ENCODE measurements at regions not wholly inside any gene's neighbourhood (a gene's known extent, or its start where the extent isn't known, plus 50 kb on each side); places are given as distances from the start of the nearest gene placed in this dataset.

GRCh38 chr11:115718106-115718505, 213.9 kb upstream of the CADM1 start:
- TF ChIP-seq CTCF (IDR thresholded peaks at IDR 0.05), result no peak
- Histone ChIP-seq H3K27me3 (ENCODE audit: control insufficient read depth, insufficient read depth, low read length) (no peaks in the 10 kb centered on the region), H3K27ac (ENCODE audit: low read length) (no peak overlapping the region), H3K36me3 (ENCODE audit: control insufficient read depth, insufficient read depth, low read length) (no peaks in the 10 kb centered on the region), H3K9me3 (ENCODE audit: control insufficient read depth, insufficient read depth, low read length) (no peaks in the 10 kb centered on the region), H3K4me1 (ENCODE audit: control insufficient read depth, insufficient read depth, low read length) (no peaks in the 10 kb centered on the region), H3K4me3 (ENCODE audit: low read length) (no peak overlapping the region)
- no peaks in the 10 kb centered on the region for H3K4me1 Mint-ChIP-seq
- ATAC-seq, result no peak
- no peaks in the 10 kb centered on the region for H3K9me3 Mint-ChIP-seq
- no peaks in the 10 kb centered on the region for H3K36me3 Mint-ChIP-seq
- no peak overlapping the region for H3K27ac Mint-ChIP-seq
- no peak overlapping the region for H3K4me3 Mint-ChIP-seq
- 62% methylated on average over 6 of the region's 6 CpGs for WGBS (ENCODE audit: insufficient coverage)
- intact Hi-C loops (cut with micrococcal nuclease), result no loop called here
- H3K27me3 Mint-ChIP-seq (ENCODE audit: low read depth in 2 of 2), result no peaks in the 10 kb centered on the region
- no peak for DNase-seq

GRCh38 chr11:115716601-115717529, 212.7 kb upstream of the CADM1 start:
- H3K36me3 ChIP-seq (ENCODE audit: control insufficient read depth, insufficient read depth, low read length), result no peaks in the 10 kb centered on the region
- H3K4me1 ChIP-seq (ENCODE audit: control insufficient read depth, insufficient read depth, low read length), result no peaks in the 10 kb centered on the region
- no peak overlapping the region for H3K4me3 Mint-ChIP-seq
- WGBS (ENCODE audit: insufficient coverage), result 78% methylated on average over 28 of the region's 29 CpGs
- no peak overlapping the region for H3K27ac ChIP-seq (ENCODE audit: low read length)
- intact Hi-C loops (cut with micrococcal nuclease), result no loop called here
- no peak for DNase-seq
- no peak overlapping the region for H3K4me3 ChIP-seq (ENCODE audit: low read length)
- no peak for ATAC-seq
- no peaks in the 10 kb centered on the region for H3K9me3 ChIP-seq (ENCODE audit: control insufficient read depth, insufficient read depth, low read length)
- no peaks in the 10 kb centered on the region for H3K27me3 ChIP-seq (ENCODE audit: control insufficient read depth, insufficient read depth, low read length)
- TF ChIP-seq CTCF (IDR thresholded peaks at IDR 0.05), result no peak
- no peaks in the 10 kb centered on the region for H3K4me1 Mint-ChIP-seq
- no peaks in the 10 kb centered on the region for H3K9me3 Mint-ChIP-seq
- no peaks in the 10 kb centered on the region for H3K36me3 Mint-ChIP-seq
- no peaks in the 10 kb centered on the region for H3K27me3 Mint-ChIP-seq (ENCODE audit: low read depth in 2 of 2)
- no peak overlapping the region for H3K27ac Mint-ChIP-seq

- Mint-ChIP-seq H3K4me3 (no peak overlapping the region), H3K36me3 (no peaks in the 10 kb centered on the region), H3K4me1 (no peaks in the 10 kb centered on the region), H3K27me3 (ENCODE audit: low read depth in 2 of 2) (no peaks in the 10 kb centered on the region), H3K27ac (no peak overlapping the region), H3K9me3 (no peaks in the 10 kb centered on the region)
- DNase-seq (no peak), ATAC-seq (no peak)
- Histone ChIP-seq H3K4me1 (ENCODE audit: control insufficient read depth, insufficient read depth, low read length) (no peaks in the 10 kb centered on the region), H3K9me3 (ENCODE audit: control insufficient read depth, insufficient read depth, low read length) (no peaks in the 10 kb centered on the region), H3K36me3 (ENCODE audit: control insufficient read depth, insufficient read depth, low read length) (no peaks in the 10 kb centered on the region), H3K27me3 (ENCODE audit: control insufficient read depth, insufficient read depth, low read length) (no peaks in the 10 kb centered on the region), H3K27ac (ENCODE audit: low read length) (no peak overlapping the region), H3K4me3 (ENCODE audit: low read length) (no peak overlapping the region)
- no peak for TF ChIP-seq CTCF (IDR thresholded peaks at IDR 0.05)
- intact Hi-C loops (cut with micrococcal nuclease), result no loop called here
- WGBS (ENCODE audit: insufficient coverage), result 83% methylated on average over 7 of the region's 7 CpGs
Measured at GRCh38 chr11:115716080-115716479, 211.9 kb upstream of the CADM1 start.
